ENCODE measurements at regions not wholly inside any gene's neighbourhood (a gene's known extent, or its start where the extent isn't known, plus 50 kb on each side); places are given as distances from the start of the nearest gene placed in this dataset.

DNA sequence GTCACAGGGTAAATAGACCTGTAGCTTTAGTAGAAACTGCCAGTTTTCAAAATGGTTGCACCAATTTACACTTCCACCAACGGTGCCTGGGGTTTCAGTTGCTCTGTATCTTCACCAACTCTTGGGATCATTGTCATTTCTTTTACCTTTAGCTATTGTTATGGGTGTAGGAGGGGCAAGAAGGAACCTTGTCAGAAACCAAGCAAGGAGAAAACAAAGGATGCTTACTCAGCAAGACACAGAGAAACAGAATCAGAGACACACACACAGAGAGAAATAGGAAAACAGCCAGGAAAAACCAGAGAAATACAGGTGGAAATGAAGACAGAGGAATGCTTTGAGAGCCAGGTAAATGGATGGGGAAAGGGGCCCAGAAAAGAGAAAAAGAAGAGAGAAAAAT, 367.6 kb downstream of the MIAT start:
- Histone ChIP-seq H3K36me3 (no peaks in the 10 kb centered on the region), H3K4me3 (no peak overlapping the region), H3K27ac (no peak overlapping the region), H3K27me3 (peaks cover 16% of the 10 kb centered on the region), H3K9me3 (no peaks in the 10 kb centered on the region), H3K4me1 (no peaks in the 10 kb centered on the region)
- DNase-seq (no peak), ATAC-seq (no peak)
- intact Hi-C loops (cut with DNase I): no loop called here
- TF ChIP-seq, protein P1, sequence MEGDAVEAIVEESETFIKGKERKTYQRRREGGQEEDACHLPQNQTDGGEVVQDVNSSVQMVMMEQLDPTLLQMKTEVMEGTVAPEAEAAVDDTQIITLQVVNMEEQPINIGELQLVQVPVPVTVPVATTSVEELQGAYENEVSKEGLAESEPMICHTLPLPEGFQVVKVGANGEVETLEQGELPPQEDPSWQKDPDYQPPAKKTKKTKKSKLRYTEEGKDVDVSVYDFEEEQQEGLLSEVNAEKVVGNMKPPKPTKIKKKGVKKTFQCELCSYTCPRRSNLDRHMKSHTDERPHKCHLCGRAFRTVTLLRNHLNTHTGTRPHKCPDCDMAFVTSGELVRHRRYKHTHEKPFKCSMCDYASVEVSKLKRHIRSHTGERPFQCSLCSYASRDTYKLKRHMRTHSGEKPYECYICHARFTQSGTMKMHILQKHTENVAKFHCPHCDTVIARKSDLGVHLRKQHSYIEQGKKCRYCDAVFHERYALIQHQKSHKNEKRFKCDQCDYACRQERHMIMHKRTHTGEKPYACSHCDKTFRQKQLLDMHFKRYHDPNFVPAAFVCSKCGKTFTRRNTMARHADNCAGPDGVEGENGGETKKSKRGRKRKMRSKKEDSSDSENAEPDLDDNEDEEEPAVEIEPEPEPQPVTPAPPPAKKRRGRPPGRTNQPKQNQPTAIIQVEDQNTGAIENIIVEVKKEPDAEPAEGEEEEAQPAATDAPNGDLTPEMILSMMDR (IDR thresholded peaks at IDR 0.05): no peak

DNA sequence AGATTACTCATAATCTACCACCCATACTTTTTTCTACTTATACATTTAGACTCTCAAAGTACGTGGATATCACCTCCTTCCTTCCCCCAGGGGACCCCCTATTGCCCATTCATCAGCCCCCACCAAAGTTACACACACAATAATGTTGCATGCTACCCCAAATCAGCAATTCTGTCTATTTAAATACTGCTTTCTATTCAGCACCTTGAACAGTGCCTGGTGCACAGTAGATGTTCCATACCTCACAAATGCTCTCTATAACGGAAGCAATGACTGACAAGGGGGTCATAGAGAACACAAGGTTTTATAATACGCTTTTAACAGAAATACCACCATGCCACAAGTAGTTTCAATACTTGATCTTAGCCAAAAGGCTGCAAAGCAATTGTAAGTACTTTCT, 370.7 kb downstream of the MIAT start:
- TF ChIP-seq, protein P1 (IDR thresholded peaks at IDR 0.05): no peak
- Histone ChIP-seq H3K4me3 (no peak overlapping the region), H3K4me1 (no peaks in the 10 kb centered on the region), H3K36me3 (no peaks in the 10 kb centered on the region), H3K9me3 (no peaks in the 10 kb centered on the region), H3K27ac (no peak overlapping the region), H3K27me3 (peaks cover 9% of the 10 kb centered on the region)
- DNase-seq (no peak), ATAC-seq (no peak)
- intact Hi-C loops (cut with DNase I): no loop called here

DNA sequence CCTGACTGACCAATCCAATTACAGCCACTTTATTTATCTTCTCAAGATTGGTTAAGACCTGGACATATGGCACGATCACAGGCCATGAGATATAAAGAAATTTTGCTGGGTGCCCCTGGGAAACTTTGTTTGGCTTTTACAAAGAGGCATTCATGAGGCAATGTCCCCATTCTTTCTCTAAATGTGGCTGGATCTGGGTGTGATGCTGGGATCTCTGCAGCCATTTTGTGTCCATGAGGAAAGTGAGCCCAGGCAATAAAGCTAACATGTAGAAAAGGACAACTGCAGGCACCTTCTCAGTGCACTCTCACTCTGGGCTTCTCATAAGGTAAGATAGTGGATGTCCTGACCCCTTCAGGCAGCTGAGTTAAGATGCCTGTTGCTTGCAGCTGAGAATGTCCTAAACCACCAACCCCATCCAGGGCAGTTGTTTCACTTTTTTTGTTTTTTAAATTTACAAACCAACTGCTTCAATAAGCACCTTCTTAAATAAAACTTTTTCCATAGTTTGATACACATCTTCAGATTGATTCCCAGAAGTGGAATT, 372.3 kb downstream of the MIAT start:
- DNase-seq: no peak
- Histone ChIP-seq H3K27ac (no peak overlapping the region), H3K9me3 (no peaks in the 10 kb centered on the region), H3K36me3 (no peaks in the 10 kb centered on the region), H3K27me3 (peaks cover 9% of the 10 kb centered on the region), H3K4me1 (no peaks in the 10 kb centered on the region), H3K4me3 (no peak overlapping the region)
- intact Hi-C loops (cut with DNase I): no loop called here
- TF ChIP-seq, protein P1 (IDR thresholded peaks at IDR 0.05): no peak
- no peak for ATAC-seq

DNA sequence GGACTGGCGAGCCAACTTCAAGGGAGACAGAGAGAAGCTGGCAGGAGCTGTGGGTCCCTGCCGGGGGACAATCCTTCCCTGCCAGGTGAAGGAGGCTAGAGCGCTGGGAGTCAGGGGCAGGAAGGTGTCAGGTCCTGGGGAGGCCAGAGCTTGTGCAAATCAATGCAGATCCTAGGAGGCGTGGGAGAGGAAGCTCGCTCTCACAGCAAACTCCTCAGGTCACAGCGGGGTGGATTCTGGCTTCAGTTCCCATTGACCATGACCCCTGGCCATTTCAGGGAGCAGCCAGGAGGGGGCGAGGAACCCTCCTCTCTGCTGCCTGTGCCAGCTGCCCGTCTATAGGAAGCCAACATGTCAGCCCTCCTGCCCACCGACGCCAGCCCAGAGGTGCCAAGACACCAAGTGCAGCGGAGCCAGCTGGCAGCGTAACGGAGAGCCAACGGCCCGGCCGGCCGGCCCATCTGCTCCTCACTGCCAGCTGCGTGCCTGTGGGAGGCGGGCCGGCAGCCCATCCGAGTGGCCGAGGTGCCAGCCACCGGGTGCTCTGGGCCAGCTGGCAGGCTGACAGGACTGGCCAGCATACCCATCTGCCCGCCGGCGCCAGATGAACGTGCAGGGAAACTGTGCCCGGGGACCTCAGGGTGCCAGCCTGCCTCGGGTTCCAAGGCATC, 374.8 kb downstream of the MIAT start:
- TF ChIP-seq, protein P1 (IDR thresholded peaks at IDR 0.05): no peak
- Histone ChIP-seq H3K9me3 (no peaks in the 10 kb centered on the region), H3K4me1 (no peaks in the 10 kb centered on the region), H3K27ac (no peak overlapping the region), H3K27me3 (peaks cover 9% of the 10 kb centered on the region), H3K4me3 (no peak overlapping the region), H3K36me3 (no peaks in the 10 kb centered on the region)
- DNase-seq (no peak), ATAC-seq (no peak)
- intact Hi-C loops (cut with DNase I): no loop called here

DNA sequence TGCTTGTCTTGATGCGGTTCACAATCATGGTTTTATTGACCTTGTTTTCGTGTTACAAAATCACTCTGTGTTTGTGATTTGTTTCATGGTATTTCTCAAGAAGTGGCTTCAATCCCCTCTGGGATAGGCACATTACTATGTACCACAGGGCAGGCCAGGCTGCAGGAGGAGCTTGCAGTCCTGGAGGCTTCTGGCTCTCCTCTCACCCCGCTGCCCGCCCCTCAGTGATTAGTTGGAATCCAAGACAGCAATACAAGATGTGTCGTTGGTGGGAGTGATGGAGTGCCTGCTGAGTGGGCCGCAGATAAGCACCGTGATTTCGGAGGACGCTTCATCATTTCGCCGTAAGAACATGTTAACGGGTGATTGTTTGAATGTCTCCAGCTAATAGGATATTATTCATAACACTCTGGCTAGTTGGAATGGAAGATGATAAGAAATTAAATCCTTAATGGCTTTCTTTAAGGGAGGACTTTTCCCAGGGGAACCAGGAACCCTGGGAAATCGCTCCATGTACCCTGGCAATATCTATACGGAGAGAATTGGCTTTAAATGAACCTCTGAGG, 384.4 kb downstream of the MIAT start:
- no peaks in the 10 kb centered on the region for H3K36me3 ChIP-seq
- DNase-seq (no peak), ATAC-seq (no peak)
- H3K9me3 ChIP-seq: no peaks in the 10 kb centered on the region
- no peak overlapping the region for H3K4me3 ChIP-seq
- TF ChIP-seq, protein P1 (IDR thresholded peaks at IDR 0.05): no peak
- intact Hi-C loops (cut with DNase I): no loop called here
- H3K4me1 ChIP-seq: no peaks in the 10 kb centered on the region
- H3K27ac ChIP-seq: no peak overlapping the region
- H3K27me3 ChIP-seq: peaks cover 24% of the 10 kb centered on the region
